OCI-LY7 (cell line): ENCODE measurements at regions not wholly inside any gene's neighbourhood (a gene's known extent, or its start where the extent isn't known, plus 50 kb on each side); places are given as distances from the start of the nearest gene placed in this dataset.

Experiments used
- BruUV-seq: library from RNA; stranded (reverse); fragments of 400-500 nt; replicated peaks from 2 replicates; lab custom pipeline; 2021; lab: Mats Ljungman, UMichigan
- CTCF ChIA-PET: fragments of 300-600 bp; sonication (Branson Sonifier 250); formaldehyde crosslinking; loops from one replicate; lab custom pipeline; 2022; ENCODE audit warnings: antibody characterized with exemption; ENCODE audit not compliant: unreplicated experiment; lab: Charles Lee
- POLR2A ChIA-PET: fragments of 300-600 bp; sonication (Branson Sonifier 250); formaldehyde crosslinking; loops from one replicate; lab custom pipeline; 2022; ENCODE audit warnings: antibody characterized with exemption; lab: Charles Lee
- DNase-seq: peaks from one replicate; pipeline ENCODE4 v3.0.0-alpha.2; 2015; ENCODE audit warnings: low spot score
- H2AFZ ChIP-seq: fragments of 200-600 bp; sonication (generic), shearing (Covaris generic); 2 replicates; pipeline ENCODE4 v1.6.1; 2014; ENCODE audit warnings: mild to moderate bottlenecking, antibody characterized with exemption, low read length, moderate library complexity
- H3K27ac ChIP-seq: fragments of 200-600 bp; sonication (generic); 2 replicates; pipeline ENCODE4 v1.5.1; 2014; ENCODE audit warnings: mixed run types, low read depth, mild to moderate bottlenecking, moderate library complexity, low read length, inconsistent platforms; ENCODE audit not compliant: poor library complexity, severe bottlenecking
- H3K36me3 ChIP-seq: fragments of 200-600 bp; sonication (generic); 2 replicates; pipeline ENCODE4 v1.6.1; 2014; ENCODE audit warnings: mild to moderate bottlenecking, antibody characterized with exemption, low read length, moderate library complexity, mixed read lengths; ENCODE audit not compliant: insufficient read depth
- H3K4me1 ChIP-seq: fragments of 200-600 bp; sonication (generic); 2 replicates; pipeline ENCODE4 v1.5.1; 2014; ENCODE audit warnings: mild to moderate bottlenecking, low read length; ENCODE audit not compliant: insufficient read depth, poor library complexity, severe bottlenecking
- H3K4me2 ChIP-seq: fragments of 200-600 bp; sonication (generic); 2 replicates; pipeline ENCODE4 v1.6.1; 2014; ENCODE audit warnings: mild to moderate bottlenecking, low read length
- H3K4me3 ChIP-seq: fragments of 200-600 bp; sonication (generic); 2 replicates; pipeline ENCODE4 v1.5.1; 2014; ENCODE audit warnings: mild to moderate bottlenecking, low read depth, low read length; ENCODE audit not compliant: poor library complexity, severe bottlenecking
- H3K79me2 ChIP-seq: fragments of 200-600 bp; sonication (generic); 2 replicates; pipeline ENCODE4 v1.6.1; 2016; ENCODE audit warnings: low read depth, mild to moderate bottlenecking, low read length, moderate library complexity, mixed read lengths; ENCODE audit not compliant: insufficient read depth
- H3K9me2 ChIP-seq: fragments of 200-600 bp; sonication (generic); 2 replicates; pipeline ENCODE4 v1.6.1; 2016; ENCODE audit warnings: mild to moderate bottlenecking, low read length, mixed read lengths; ENCODE audit not compliant: insufficient read depth
- H3K9me3 ChIP-seq: fragments of 200-600 bp; sonication (generic); 2 replicates; pipeline ENCODE4 v1.6.1; 2014; ENCODE audit warnings: mild to moderate bottlenecking, mixed run types, low read length, mixed read lengths
- H4K20me1 ChIP-seq: fragments of 200-600 bp; sonication (generic); 2 replicates; pipeline ENCODE4 v1.6.1; 2014; ENCODE audit warnings: mild to moderate bottlenecking, antibody characterized with exemption, low read length, moderate library complexity, mixed read lengths; ENCODE audit not compliant: insufficient read depth
- CTCF ChIP-seq: fragments of 200-600 bp; sonication (generic); conservative IDR thresholded peaks from 2 replicates; pipeline ENCODE4 v1.5.1; 2014; ENCODE audit warnings: mild to moderate bottlenecking, antibody characterized with exemption, low read length, moderate library complexity, mixed read lengths
- EZH2phosphoT487 ChIP-seq: fragments of 200-600 bp; sonication (generic); IDR thresholded peaks from 2 replicates; pipeline ENCODE4 v1.6.1; 2018; ENCODE audit warnings: low read depth, borderline replicate concordance, mild to moderate bottlenecking, mixed run types, antibody characterized with exemption, low read length, moderate library complexity, mixed read lengths
- intact Hi-C: fragments of 100-400 bp; cut with micrococcal nuclease; formaldehyde crosslinking; loops from one replicate; pipeline ENCODE4 v1.10.0; 2022; ENCODE audit not compliant: unreplicated experiment

GRCh38 chr17:70655176-70655958 lies 486.0 kb downstream of the KCNJ2 start:
- no peaks in the 10 kb centered on the region for H3K9me3 ChIP-seq
- H3K27ac ChIP-seq = no peak overlapping the region
- H3K4me1 ChIP-seq = no peaks in the 10 kb centered on the region
- no peak overlapping the region for H2AFZ ChIP-seq
- DNase-seq = no peak
- H3K4me2 ChIP-seq = no peak overlapping the region
- no peaks in the 10 kb centered on the region for H3K79me2 ChIP-seq
- TF ChIP-seq CTCF = no peak
- no peak for TF ChIP-seq EZH2phosphoT487
- H4K20me1 ChIP-seq = no peaks in the 10 kb centered on the region
- intact Hi-C loops = no loop called here
- BruUV-seq = no TSS peak
- POLR2A ChIA-PET = interaction anchor here (0.7 kb wide), 1 partner anchor 235 kb away, joined by 3 read pairs; no protein-coding TSS in a partner anchor
- CTCF ChIA-PET = no interaction called here
- H3K4me3 ChIP-seq = no peak overlapping the region
- no peaks in the 10 kb centered on the region for H3K36me3 ChIP-seq
- no peaks in the 10 kb centered on the region for H3K9me2 ChIP-seq

GRCh38 chr17:70658317-70658716 lies 489.0 kb downstream of the KCNJ2 start:
- intact Hi-C loops = no loop called here
- POLR2A ChIA-PET = interaction anchor here (0.6 to 0.8 kb wide), 2 partner anchors 1273 to 1280 kb away, joined by 3 read pairs; no protein-coding TSS in a partner anchor
- Histone ChIP-seq H3K4me1 (no peaks in the 10 kb centered on the region), H3K36me3 (no peaks in the 10 kb centered on the region), H3K9me2 (no peaks in the 10 kb centered on the region), H3K4me2 (no peak overlapping the region), H4K20me1 (no peaks in the 10 kb centered on the region), H2AFZ (no peak overlapping the region), H3K27ac (no peak overlapping the region), H3K4me3 (no peak overlapping the region), H3K79me2 (no peaks in the 10 kb centered on the region), H3K9me3 (no peaks in the 10 kb centered on the region)
- TF ChIP-seq CTCF (no peak), EZH2phosphoT487 (no peak)
- CTCF ChIA-PET = no interaction called here
- BruUV-seq = no TSS peak
- DNase-seq = no peak

- H3K9me3 ChIP-seq = no peaks in the 10 kb centered on the region
- H3K4me2 ChIP-seq = no peak overlapping the region
- BruUV-seq = no TSS peak
- ChIA-PET CTCF (no interaction called here), POLR2A (interaction anchor here (0.6 to 0.8 kb wide), 2 partner anchors 1273 to 1279 kb away, joined by 3 read pairs; no protein-coding TSS in a partner anchor)
- H4K20me1 ChIP-seq = no peaks in the 10 kb centered on the region
- TF ChIP-seq EZH2phosphoT487 (no peak), CTCF (no peak)
- no peak overlapping the region for H3K4me3 ChIP-seq
- H3K79me2 ChIP-seq = no peaks in the 10 kb centered on the region
- intact Hi-C loops = no loop called here
- H3K27ac ChIP-seq = no peak overlapping the region
- no peak overlapping the region for H2AFZ ChIP-seq
- H3K9me2 ChIP-seq = no peaks in the 10 kb centered on the region
- DNase-seq = no peak
- H3K36me3 ChIP-seq = no peaks in the 10 kb centered on the region
- no peaks in the 10 kb centered on the region for H3K4me1 ChIP-seq
Measured at GRCh38 chr17:70658840-70659239, 489.5 kb downstream of the KCNJ2 start.
